ENCODE measurements at regions not wholly inside any gene's neighbourhood (a gene's known extent, or its start where the extent isn't known, plus 50 kb on each side); places are given as distances from the start of the nearest gene placed in this dataset.
"Not testable (repeated sequence)": the region's sequence is repeated elsewhere in the genome, so short reads cannot be mapped to it uniquely, and the experiment has no call there.

GRCh38 chr12:131250028-131250950 lies 296.6 kb downstream of the ADGRD1 start:
- DNase-seq (ENCODE audit: low spot score) = peak; percentile 26

- no peak for DNase-seq (ENCODE audit: low spot score)
These were observed 297.2 kb downstream of the ADGRD1 start for GRCh38 chr12:131250951-131251315.

- DNase-seq (ENCODE audit: low spot score) = no peak
These were observed 297.8 kb downstream of the ADGRD1 start for GRCh38 chr12:131251336-131252101.

- DNase-seq (ENCODE audit: low spot score) = no peak
These were observed 299.8 kb downstream of the ADGRD1 start for GRCh38 chr12:131253376-131254026.

- no peak for DNase-seq (ENCODE audit: low spot score)
These were observed 300.7 kb downstream of the ADGRD1 start for GRCh38 chr12:131254374-131254773.

- no peak for DNase-seq (ENCODE audit: low spot score)
These were observed 304.7 kb downstream of the ADGRD1 start for GRCh38 chr12:131258398-131258797.

GRCh38 chr12:131260251-131260905 lies 306.7 kb downstream of the ADGRD1 start:
- no peak for DNase-seq (ENCODE audit: low spot score)

GRCh38 chr12:131260954-131261353 lies 307.2 kb downstream of the ADGRD1 start:
- no peak for DNase-seq (ENCODE audit: low spot score)

GRCh38 chr12:131261906-131262305 lies 308.2 kb downstream of the ADGRD1 start:
- DNase-seq (ENCODE audit: low spot score) = no peak

GRCh38 chr12:131263626-131264025 lies 309.9 kb downstream of the ADGRD1 start:
- no peak for DNase-seq (ENCODE audit: low spot score)

- peak; percentile 15 for DNase-seq (ENCODE audit: low spot score)
These were observed 310.9 kb downstream of the ADGRD1 start for GRCh38 chr12:131264635-131265034.

GRCh38 chr12:131266591-131267467 lies 313.1 kb downstream of the ADGRD1 start:
- no peak for DNase-seq (ENCODE audit: low spot score)

GRCh38 chr12:131267576-131267975 lies 313.9 kb downstream of the ADGRD1 start:
- no peak for DNase-seq (ENCODE audit: low spot score)

- DNase-seq (ENCODE audit: low spot score) = peak; percentile 66
These were observed 314.4 kb downstream of the ADGRD1 start for GRCh38 chr12:131268123-131268522.

GRCh38 chr12:131268571-131268970 lies 314.9 kb downstream of the ADGRD1 start:
- not testable (repeated sequence) for DNase-seq (ENCODE audit: low spot score)

GRCh38 chr12:131269551-131269950 lies 315.8 kb downstream of the ADGRD1 start:
- DNase-seq (ENCODE audit: low spot score) = no peak

GRCh38 chr12:131269977-131270376 lies 316.3 kb downstream of the ADGRD1 start:
- not testable (repeated sequence) for DNase-seq (ENCODE audit: low spot score)

GRCh38 chr12:131271724-131272123 lies 318.0 kb downstream of the ADGRD1 start:
- DNase-seq (ENCODE audit: low spot score) = no peak

GRCh38 chr12:131272283-131272814 lies 318.6 kb downstream of the ADGRD1 start:
- DNase-seq (ENCODE audit: low spot score) = not testable (repeated sequence)

- no peak for DNase-seq (ENCODE audit: low spot score)
These were observed 319.7 kb downstream of the ADGRD1 start for GRCh38 chr12:131273291-131273845.

Data from mucosa of gallbladder (tissue), 1 donor.